HCT116 (cell line): ENCODE measurements at regions not wholly inside any gene's neighbourhood (a gene's known extent, or its start where the extent isn't known, plus 50 kb on each side); places are given as distances from the start of the nearest gene placed in this dataset.

Experiments
- ATAC-seq: fragments of 200-7000 bp; cut with Tn5 transposase; 2 replicates; pipeline ENCODE4 v1.9.1; 2020; ENCODE audit warnings: mild to moderate bottlenecking, moderate library complexity
- BruUV-seq: library from RNA; stranded (reverse); fragments of 400-500 nt; replicated peaks from 2 replicates; lab custom pipeline; 2021; lab: Mats Ljungman, UMichigan
- CTCF ChIA-PET: fragments of 300-600 bp; sonication (Branson Sonifier 250); formaldehyde crosslinking; loops from one replicate; lab custom pipeline; 2021; ENCODE audit warnings: antibody characterized with exemption; lab: Charles Lee
- POLR2A ChIA-PET: fragments of 300-600, 350-600 bp; sonication (Branson Sonifier 250); formaldehyde crosslinking; loops from one replicate; lab custom pipeline; 2021; ENCODE audit warnings: antibody characterized with exemption; lab: Charles Lee
- RAD21 ChIA-PET, 2 experiments: fragments of 300-600 bp; sonication (Branson Sonifier 250); formaldehyde crosslinking; loops; one replicate each; lab custom pipeline; 2023; ENCODE audit warnings: low total read pairs in 2 of 2; ENCODE audit not compliant: uncharacterized antibody in 2 of 2, unreplicated experiment in 2 of 2, low non-redundant PET in 1 of 2; lab: Charles Lee
- DNase-seq: peaks from one replicate; pipeline ENCODE4 v3.0.0-alpha.2; 2010; ENCODE audit warnings: low read depth, low spot score
- H2AFZ ChIP-seq: fragments of 200-600 bp; shearing (Covaris generic), sonication (generic); 2 replicates; pipeline ENCODE4 v1.6.1; 2017; ENCODE audit warnings: low read depth, mixed run types, mixed read lengths, antibody characterized with exemption, low read length; ENCODE audit not compliant: poor library complexity, severe bottlenecking
- H3K27ac ChIP-seq: 2 replicates; pipeline ENCODE4 v1.5.1; 2012; ENCODE audit warnings: low read depth, low read length
- H3K27me3 ChIP-seq: fragments of 200-600 bp; sonication (generic); 2 replicates; pipeline ENCODE4 v1.6.1; 2016; ENCODE audit warnings: mixed run types, low read length, mixed read lengths; ENCODE audit not compliant: insufficient read depth
- H3K36me3 ChIP-seq, 2 experiments: fragments of 200-500 bp in 1 of 2; fragments of 200-600 bp in 1 of 2; sonication (Bioruptor generic) in 1 of 2; sonication (generic) in 1 of 2; 2 replicates each; pipeline versions ENCODE4 v1.5.1 to v1.6.1; 2014 to 2016; ENCODE audit warnings: low read length in 2 of 2, inconsistent platforms in 1 of 2, mixed read lengths in 1 of 2, mixed run types in 1 of 2; ENCODE audit not compliant: insufficient read depth in 2 of 2, control insufficient read depth in 1 of 2
- H3K4me1 ChIP-seq, 2 experiments: fragments of 200-600 bp in 1 of 2; sonication (generic) in 1 of 2; 2 replicates each; pipeline versions ENCODE4 v1.5.1 to v1.6.1; 2012 to 2017; ENCODE audit warnings: low read length in 2 of 2, inconsistent platforms in 1 of 2, mild to moderate bottlenecking in 1 of 2, mixed read lengths in 1 of 2, mixed run types in 1 of 2, moderate library complexity in 1 of 2; ENCODE audit not compliant: insufficient read depth in 2 of 2, control insufficient read depth in 1 of 2
- H3K4me2 ChIP-seq: fragments of 200-600 bp; sonication (generic); 2 replicates; pipeline ENCODE4 v1.6.1; 2017; ENCODE audit warnings: mixed run types, low read length, mixed read lengths
- H3K4me3 ChIP-seq, 2 experiments: fragments of 200-600 bp in 1 of 2; sonication (generic) in 1 of 2; replicated peaks in 1 of 2; 2 replicates each; pipeline ENCODE4 v1.5.1; 2011 to 2016; ENCODE audit warnings: low read length in 2 of 2, control low read depth in 1 of 2, low read depth in 1 of 2, mild to moderate bottlenecking in 1 of 2, mixed read lengths in 1 of 2, mixed run types in 1 of 2
- H3K79me2 ChIP-seq: fragments of 200-600 bp; sonication (generic); 2 replicates; pipeline ENCODE4 v1.6.1; 2017; ENCODE audit warnings: mild to moderate bottlenecking, mixed run types, low read length, moderate library complexity, mixed read lengths; ENCODE audit not compliant: insufficient read depth
- H3K9ac ChIP-seq: fragments of 200-600 bp; sonication (generic); 2 replicates; pipeline ENCODE4 v1.6.1; 2016; ENCODE audit warnings: low read length, mixed read lengths
- H3K9me2 ChIP-seq: fragments of 200-600 bp; sonication (generic), shearing (Covaris generic); 2 replicates; pipeline ENCODE4 v1.6.1; 2017; ENCODE audit warnings: mixed run types, mild to moderate bottlenecking, moderate library complexity; ENCODE audit not compliant: insufficient read depth
- H3K9me3 ChIP-seq, 2 experiments: fragments of 200-500 bp in 1 of 2; fragments of 200-600 bp in 1 of 2; sonication (Bioruptor generic) in 1 of 2; sonication (generic) in 1 of 2; 2 replicates each; pipeline ENCODE4 v1.6.1; 2014 to 2017; ENCODE audit warnings: low read length in 2 of 2, mixed read lengths in 2 of 2, inconsistent platforms in 1 of 2, low read depth in 1 of 2, mild to moderate bottlenecking in 1 of 2, mixed run types in 1 of 2, moderate library complexity in 1 of 2; ENCODE audit not compliant: control insufficient read depth in 1 of 2, insufficient read depth in 1 of 2
- H4K20me1 ChIP-seq: fragments of 200-600 bp; sonication (generic), shearing (Covaris generic); 2 replicates; pipeline ENCODE4 v1.6.1; 2017; ENCODE audit warnings: mixed run types, mild to moderate bottlenecking, moderate library complexity; ENCODE audit not compliant: insufficient read depth
- CBX3 ChIP-seq: IDR thresholded peaks from 2 replicates; pipeline ENCODE4 v1.6.1; 2012; ENCODE audit warnings: low read depth
- CEBPB ChIP-seq: IDR thresholded peaks from 2 replicates; pipeline ENCODE4 v1.6.1; 2012; ENCODE audit warnings: low read depth
- ELF1 ChIP-seq: IDR thresholded peaks from 2 replicates; pipeline ENCODE4 v1.6.1; 2012; ENCODE audit warnings: low read depth, borderline replicate concordance
- EZH2phosphoT487 ChIP-seq: fragments of 200-600 bp; IDR thresholded peaks from 2 replicates; pipeline ENCODE4 v1.6.1; 2018; ENCODE audit warnings: antibody characterized with exemption, borderline replicate concordance
- FOSL1 ChIP-seq: IDR thresholded peaks from 2 replicates; pipeline ENCODE4 v1.6.1; 2012; ENCODE audit warnings: low read depth
- JUND ChIP-seq: IDR thresholded peaks from 2 replicates; pipeline ENCODE4 v1.6.1; 2012
- POLR2AphosphoS5 ChIP-seq: IDR thresholded peaks from 2 replicates; pipeline ENCODE4 v1.6.1; 2011; ENCODE audit warnings: mild to moderate bottlenecking, low read depth, low read length, moderate library complexity
- RAD21 ChIP-seq: IDR thresholded peaks from 2 replicates; pipeline ENCODE4 v1.6.1; 2012; ENCODE audit warnings: low read depth, mild to moderate bottlenecking
- SIN3A ChIP-seq: IDR thresholded peaks from 2 replicates; pipeline ENCODE4 v1.6.1; 2012; ENCODE audit warnings: low read depth
- SP1 ChIP-seq: IDR thresholded peaks from 2 replicates; pipeline ENCODE4 v1.6.1; 2012; ENCODE audit warnings: low read depth
- TCF7L2 ChIP-seq: IDR thresholded peaks from 2 replicates; pipeline ENCODE4 v1.7.0; 2011; ENCODE audit warnings: borderline replicate concordance, inconsistent platforms; ENCODE audit not compliant: insufficient read depth, insufficient read length; ENCODE audit errors: extremely low read depth
- ZFX ChIP-seq: fragments of 450-650 bp; IDR thresholded peaks from 2 replicates; pipeline ENCODE4 v1.6.1; 2017
- intact Hi-C: fragments of 100-400 bp; cut with micrococcal nuclease; formaldehyde crosslinking; loops from 2 replicates; pipeline ENCODE4 v1.10.0; 2022
- TF ChIP-seq, protein P1 (sequence below): IDR thresholded peaks from 2 replicates; pipeline ENCODE4 v1.6.1; 2012; ENCODE audit warnings: low read depth
- TF ChIP-seq, protein P2 (sequence below): IDR thresholded peaks from 2 replicates; pipeline ENCODE4 v1.6.1; 2012
- TF ChIP-seq, protein P3 (sequence below), 3 experiments: fragments of 200-600 bp in 1 of 3; sonication (generic) in 1 of 3; IDR thresholded peaks in 2 of 3; conservative IDR thresholded peaks in 1 of 3; 2 replicates each; pipeline ENCODE4 v1.5.1; 2012 to 2017; ENCODE audit warnings: low read depth in 2 of 3, low read length in 2 of 3, antibody characterized with exemption in 1 of 3, borderline replicate concordance in 1 of 3, control low read depth in 1 of 3, mild to moderate bottlenecking in 1 of 3, mixed read lengths in 1 of 3, mixed run types in 1 of 3, moderate library complexity in 1 of 3; ENCODE audit not compliant: insufficient read depth in 1 of 3

DNA sequence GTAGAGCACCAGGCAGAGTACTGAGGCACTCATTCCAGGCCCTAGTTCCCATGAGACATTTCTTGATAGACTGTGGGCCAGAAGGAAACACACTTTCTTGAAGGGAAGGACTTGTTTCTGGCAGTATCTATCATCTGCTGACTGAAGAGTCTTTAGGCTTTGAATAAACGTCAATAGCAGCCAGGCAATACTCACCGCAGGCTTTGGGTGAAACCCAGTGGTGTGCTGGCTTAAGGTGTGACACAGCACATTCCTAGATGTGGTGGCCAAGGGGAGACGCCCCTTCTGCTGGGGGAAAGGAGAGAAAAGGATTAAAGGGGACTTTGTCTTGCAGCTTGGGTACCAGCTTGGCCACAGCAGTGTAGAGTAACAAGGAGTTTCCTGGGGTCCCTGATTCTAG lies 1039.6 kb downstream of the HACE1 start:
- no peaks in the 10 kb centered on the region for H3K27me3 ChIP-seq
- H3K9ac ChIP-seq = no peak overlapping the region
- no peak overlapping the region for H2AFZ ChIP-seq
- ChIA-PET RAD21 (no interaction called here), POLR2A (no interaction called here), CTCF (no interaction called here)
- BruUV-seq = no TSS peak
- intact Hi-C loops = no loop called here
- H3K79me2 ChIP-seq = no peaks in the 10 kb centered on the region
- TF ChIP-seq ELF1 = no peak
- no peak for TF ChIP-seq TCF7L2
- TF ChIP-seq, protein P1, sequence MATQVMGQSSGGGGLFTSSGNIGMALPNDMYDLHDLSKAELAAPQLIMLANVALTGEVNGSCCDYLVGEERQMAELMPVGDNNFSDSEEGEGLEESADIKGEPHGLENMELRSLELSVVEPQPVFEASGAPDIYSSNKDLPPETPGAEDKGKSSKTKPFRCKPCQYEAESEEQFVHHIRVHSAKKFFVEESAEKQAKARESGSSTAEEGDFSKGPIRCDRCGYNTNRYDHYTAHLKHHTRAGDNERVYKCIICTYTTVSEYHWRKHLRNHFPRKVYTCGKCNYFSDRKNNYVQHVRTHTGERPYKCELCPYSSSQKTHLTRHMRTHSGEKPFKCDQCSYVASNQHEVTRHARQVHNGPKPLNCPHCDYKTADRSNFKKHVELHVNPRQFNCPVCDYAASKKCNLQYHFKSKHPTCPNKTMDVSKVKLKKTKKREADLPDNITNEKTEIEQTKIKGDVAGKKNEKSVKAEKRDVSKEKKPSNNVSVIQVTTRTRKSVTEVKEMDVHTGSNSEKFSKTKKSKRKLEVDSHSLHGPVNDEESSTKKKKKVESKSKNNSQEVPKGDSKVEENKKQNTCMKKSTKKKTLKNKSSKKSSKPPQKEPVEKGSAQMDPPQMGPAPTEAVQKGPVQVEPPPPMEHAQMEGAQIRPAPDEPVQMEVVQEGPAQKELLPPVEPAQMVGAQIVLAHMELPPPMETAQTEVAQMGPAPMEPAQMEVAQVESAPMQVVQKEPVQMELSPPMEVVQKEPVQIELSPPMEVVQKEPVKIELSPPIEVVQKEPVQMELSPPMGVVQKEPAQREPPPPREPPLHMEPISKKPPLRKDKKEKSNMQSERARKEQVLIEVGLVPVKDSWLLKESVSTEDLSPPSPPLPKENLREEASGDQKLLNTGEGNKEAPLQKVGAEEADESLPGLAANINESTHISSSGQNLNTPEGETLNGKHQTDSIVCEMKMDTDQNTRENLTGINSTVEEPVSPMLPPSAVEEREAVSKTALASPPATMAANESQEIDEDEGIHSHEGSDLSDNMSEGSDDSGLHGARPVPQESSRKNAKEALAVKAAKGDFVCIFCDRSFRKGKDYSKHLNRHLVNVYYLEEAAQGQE = no peak
- TF ChIP-seq SIN3A = no peak
- H3K9me3 ChIP-seq = no peaks in the 10 kb centered on the region
- no peaks in the 10 kb centered on the region for H3K9me2 ChIP-seq
- no peak overlapping the region for H3K4me3 ChIP-seq
- no peak overlapping the region for H3K27ac ChIP-seq
- no peak for ATAC-seq
- no peak for DNase-seq
- H3K36me3 ChIP-seq = no peaks in the 10 kb centered on the region
- H3K4me2 ChIP-seq = no peak overlapping the region
- H4K20me1 ChIP-seq = no peaks in the 10 kb centered on the region
- H3K4me1 ChIP-seq = no peaks in the 10 kb centered on the region

DNA sequence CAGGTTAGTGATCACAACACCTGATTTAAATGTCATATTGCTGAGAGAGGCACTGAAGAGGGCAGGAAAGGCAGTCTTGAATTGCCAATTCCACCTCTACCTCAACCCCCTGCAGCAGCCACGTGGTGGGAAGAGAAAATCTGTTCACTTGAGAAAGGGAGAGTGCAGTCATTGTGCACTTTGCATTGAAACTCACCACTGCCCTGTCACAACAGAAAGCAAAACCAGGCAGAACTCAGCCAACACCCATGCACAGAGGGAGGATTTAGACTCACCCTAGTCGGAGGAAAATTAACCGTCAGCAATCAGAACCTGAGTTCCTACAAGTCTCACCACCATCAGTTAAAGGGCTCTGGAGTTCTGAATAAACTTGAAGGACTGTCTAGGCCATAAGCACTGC lies 1040.2 kb downstream of the HACE1 start:
- ATAC-seq = no peak
- H3K9me3 ChIP-seq = no peaks in the 10 kb centered on the region
- intact Hi-C loops = no loop called here
- BruUV-seq = no TSS peak
- POLR2A ChIA-PET = no interaction called here
- no peak overlapping the region for H3K9ac ChIP-seq
- no peak overlapping the region for H3K4me2 ChIP-seq
- H3K9me2 ChIP-seq = no peaks in the 10 kb centered on the region
- DNase-seq = no peak
- H3K4me1 ChIP-seq = no peaks in the 10 kb centered on the region
- no peaks in the 10 kb centered on the region for H3K27me3 ChIP-seq
- no peak overlapping the region for H3K4me3 ChIP-seq
- RAD21 ChIA-PET = no interaction called here
- H4K20me1 ChIP-seq = no peaks in the 10 kb centered on the region
- CTCF ChIA-PET = no interaction called here
- H2AFZ ChIP-seq = no peak overlapping the region
- no peaks in the 10 kb centered on the region for H3K79me2 ChIP-seq
- H3K27ac ChIP-seq = no peak overlapping the region
- H3K36me3 ChIP-seq = no peaks in the 10 kb centered on the region
- TF ChIP-seq, protein P2, sequence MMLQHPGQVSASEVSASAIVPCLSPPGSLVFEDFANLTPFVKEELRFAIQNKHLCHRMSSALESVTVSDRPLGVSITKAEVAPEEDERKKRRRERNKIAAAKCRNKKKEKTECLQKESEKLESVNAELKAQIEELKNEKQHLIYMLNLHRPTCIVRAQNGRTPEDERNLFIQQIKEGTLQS = no peak
- TF ChIP-seq RAD21 (no peak), ZFX (no peak), POLR2AphosphoS5 (no peak), ELF1 (no peak), CBX3 (no peak), SP1 (no peak), JUND (no peak), TCF7L2 (no peak), SIN3A (no peak), FOSL1 (no peak), EZH2phosphoT487 (no peak), CEBPB (no peak)
- TF ChIP-seq, protein P3, sequence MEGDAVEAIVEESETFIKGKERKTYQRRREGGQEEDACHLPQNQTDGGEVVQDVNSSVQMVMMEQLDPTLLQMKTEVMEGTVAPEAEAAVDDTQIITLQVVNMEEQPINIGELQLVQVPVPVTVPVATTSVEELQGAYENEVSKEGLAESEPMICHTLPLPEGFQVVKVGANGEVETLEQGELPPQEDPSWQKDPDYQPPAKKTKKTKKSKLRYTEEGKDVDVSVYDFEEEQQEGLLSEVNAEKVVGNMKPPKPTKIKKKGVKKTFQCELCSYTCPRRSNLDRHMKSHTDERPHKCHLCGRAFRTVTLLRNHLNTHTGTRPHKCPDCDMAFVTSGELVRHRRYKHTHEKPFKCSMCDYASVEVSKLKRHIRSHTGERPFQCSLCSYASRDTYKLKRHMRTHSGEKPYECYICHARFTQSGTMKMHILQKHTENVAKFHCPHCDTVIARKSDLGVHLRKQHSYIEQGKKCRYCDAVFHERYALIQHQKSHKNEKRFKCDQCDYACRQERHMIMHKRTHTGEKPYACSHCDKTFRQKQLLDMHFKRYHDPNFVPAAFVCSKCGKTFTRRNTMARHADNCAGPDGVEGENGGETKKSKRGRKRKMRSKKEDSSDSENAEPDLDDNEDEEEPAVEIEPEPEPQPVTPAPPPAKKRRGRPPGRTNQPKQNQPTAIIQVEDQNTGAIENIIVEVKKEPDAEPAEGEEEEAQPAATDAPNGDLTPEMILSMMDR (IDR thresholded peaks at IDR 0.05 in 2 of 3, conservative IDR thresholded peaks at IDR 0.05 in 1 of 3; ENCODE audit: borderline replicate concordance in 1 of 3, insufficient read depth in 1 of 3, low read depth in 2 of 3, low read length in 2 of 3) = no peak
